GM13977 (cell line): ENCODE measurements at regions not wholly inside any gene's neighbourhood (a gene's known extent, or its start where the extent isn't known, plus 50 kb on each side); places are given as distances from the start of the nearest gene placed in this dataset.

ENCODE experiments used
- DNase-seq: peaks from one replicate; pipeline ENCODE4 v3.0.0; 2012; ENCODE audit warnings: low spot score
- in situ Hi-C: fragments of 300-500 bp; cut with MboI; formaldehyde crosslinking; loops from one replicate; pipeline ENCODE4 v1.12.0; 2022; ENCODE audit warnings: low sequenced_read_pairs, low pct_unique_long_range_greater_than_20kb, mixed read lengths, inconsistent platforms; ENCODE audit not compliant: unreplicated experiment
- TF ChIP-seq, protein P1 (sequence below): IDR thresholded peaks from 2 replicates; pipeline ENCODE4 v1.5.1; 2012; ENCODE audit warnings: mild to moderate bottlenecking, control low read depth; ENCODE audit not compliant: insufficient read depth; ENCODE audit errors: extremely low read depth, missing control alignments

DNA sequence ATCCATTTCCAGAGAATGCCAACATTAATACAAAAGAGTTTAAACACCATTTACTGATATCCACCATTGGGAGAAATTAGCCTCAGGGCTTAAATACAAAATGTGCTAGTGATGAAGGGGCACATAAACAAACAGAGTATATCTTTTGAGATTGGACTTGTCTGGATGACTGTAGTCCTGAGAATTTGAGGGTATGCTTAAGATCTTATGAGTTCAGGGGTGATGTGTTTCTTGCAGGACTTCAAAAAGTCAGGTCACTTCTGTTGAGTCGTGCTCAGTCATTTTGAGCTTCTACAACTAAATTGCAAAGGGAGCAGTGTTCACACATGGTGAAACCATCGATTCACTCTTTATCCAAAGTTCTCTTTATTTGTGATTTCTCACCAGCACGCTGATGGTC is 425.7 kb downstream of the ATP23 start:
- in situ Hi-C loops = loop anchor here (25.0 kb wide), 1 partner anchor 795 kb away; no protein-coding TSS in a partner anchor
- DNase-seq = no peak
- TF ChIP-seq, protein P1, sequence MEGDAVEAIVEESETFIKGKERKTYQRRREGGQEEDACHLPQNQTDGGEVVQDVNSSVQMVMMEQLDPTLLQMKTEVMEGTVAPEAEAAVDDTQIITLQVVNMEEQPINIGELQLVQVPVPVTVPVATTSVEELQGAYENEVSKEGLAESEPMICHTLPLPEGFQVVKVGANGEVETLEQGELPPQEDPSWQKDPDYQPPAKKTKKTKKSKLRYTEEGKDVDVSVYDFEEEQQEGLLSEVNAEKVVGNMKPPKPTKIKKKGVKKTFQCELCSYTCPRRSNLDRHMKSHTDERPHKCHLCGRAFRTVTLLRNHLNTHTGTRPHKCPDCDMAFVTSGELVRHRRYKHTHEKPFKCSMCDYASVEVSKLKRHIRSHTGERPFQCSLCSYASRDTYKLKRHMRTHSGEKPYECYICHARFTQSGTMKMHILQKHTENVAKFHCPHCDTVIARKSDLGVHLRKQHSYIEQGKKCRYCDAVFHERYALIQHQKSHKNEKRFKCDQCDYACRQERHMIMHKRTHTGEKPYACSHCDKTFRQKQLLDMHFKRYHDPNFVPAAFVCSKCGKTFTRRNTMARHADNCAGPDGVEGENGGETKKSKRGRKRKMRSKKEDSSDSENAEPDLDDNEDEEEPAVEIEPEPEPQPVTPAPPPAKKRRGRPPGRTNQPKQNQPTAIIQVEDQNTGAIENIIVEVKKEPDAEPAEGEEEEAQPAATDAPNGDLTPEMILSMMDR = no peak

DNA sequence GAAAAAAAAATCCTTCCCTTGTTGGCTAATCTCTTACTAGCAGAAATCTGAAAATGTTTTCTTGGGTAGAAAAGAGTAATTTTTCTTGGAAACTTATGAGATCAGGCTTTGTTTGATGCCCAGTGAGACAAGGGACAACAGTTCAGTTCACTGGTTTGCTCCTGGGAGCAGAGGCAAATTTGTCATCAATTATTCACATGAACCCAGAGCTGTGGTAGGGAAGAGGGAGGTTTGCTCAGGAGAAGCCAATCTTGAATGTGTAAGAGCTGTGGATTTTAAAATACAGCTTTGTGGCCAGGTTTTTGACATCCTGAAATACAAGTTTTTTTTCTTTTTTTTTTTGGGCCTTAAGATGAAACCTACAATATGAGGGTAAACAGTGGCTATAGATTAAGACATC is 426.6 kb downstream of the ATP23 start:
- no peak for DNase-seq
- in situ Hi-C loops = loop anchor here (25.0 kb wide), 1 partner anchor 794 kb away; no protein-coding TSS in a partner anchor
- TF ChIP-seq, protein P1 = no peak

DNA sequence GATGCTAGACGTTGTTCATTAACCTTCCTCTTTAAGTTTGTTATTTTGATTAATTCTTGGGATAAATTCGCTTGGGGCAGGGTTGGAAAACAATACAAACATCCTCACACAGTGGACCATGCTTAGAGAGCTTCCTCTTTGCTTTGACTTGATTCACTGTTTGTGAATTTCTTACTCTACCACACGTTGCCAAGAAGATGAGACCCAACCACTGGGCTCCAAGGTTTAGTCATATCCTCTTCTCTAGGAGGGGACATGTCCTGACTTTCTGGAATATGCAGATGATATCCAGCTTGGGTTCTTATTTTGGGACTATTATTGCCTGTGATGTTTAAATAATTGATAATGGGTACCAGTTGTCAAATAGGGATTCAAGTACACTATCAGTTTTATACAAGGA is 428.2 kb downstream of the ATP23 start:
- in situ Hi-C loops = loop anchor here (25.0 kb wide), 1 partner anchor 793 kb away; no protein-coding TSS in a partner anchor
- TF ChIP-seq, protein P1 = no peak
- DNase-seq = no peak

DNA sequence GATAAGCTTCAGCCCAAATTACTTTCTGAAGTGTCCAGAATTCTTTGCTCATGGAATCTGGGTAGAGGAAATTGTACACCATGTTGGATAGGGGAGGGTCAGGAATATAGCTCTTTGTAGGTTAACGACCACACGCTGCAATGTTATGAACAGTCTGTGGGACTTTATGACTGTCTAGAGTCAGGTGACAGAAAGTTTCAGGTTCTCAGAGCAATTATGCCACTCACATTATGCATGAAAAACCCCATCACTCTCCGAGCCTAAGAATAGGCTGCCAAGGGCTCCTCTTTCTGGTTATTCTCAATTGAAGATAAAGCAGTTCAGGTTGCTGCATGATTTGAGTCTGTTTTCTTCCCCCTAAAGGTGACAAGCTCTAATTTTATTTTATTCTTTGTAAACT is 430.9 kb downstream of the ATP23 start:
- DNase-seq = peak; percentile 18
- in situ Hi-C loops = loop anchor here (25.0 kb wide), 1 partner anchor 790 kb away; no protein-coding TSS in a partner anchor

DNA sequence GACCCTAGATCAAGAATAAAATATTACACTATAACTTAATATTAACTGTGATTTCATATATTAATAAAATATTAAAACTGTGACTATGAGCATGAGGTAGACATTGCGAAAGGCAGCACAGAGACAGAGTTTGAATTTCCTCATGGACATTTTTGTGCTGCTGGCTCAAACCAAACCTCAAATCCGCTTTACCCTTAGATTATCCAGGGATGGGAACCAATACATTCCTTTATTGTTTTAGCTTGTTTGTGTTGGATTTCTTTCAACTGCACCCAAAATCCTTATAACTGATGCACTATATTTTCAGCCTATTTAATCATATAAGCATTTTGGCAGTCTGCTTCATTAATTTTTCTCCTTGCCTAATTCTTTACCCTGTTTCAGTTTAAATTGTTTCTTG is 436.7 kb downstream of the ATP23 start:
- in situ Hi-C loops = no loop called here
- TF ChIP-seq, protein P1 = no peak

More for the DNA sequence above, 430.9 kb downstream of the ATP23 start:
- TF ChIP-seq, protein P1 = no peak

DNA sequence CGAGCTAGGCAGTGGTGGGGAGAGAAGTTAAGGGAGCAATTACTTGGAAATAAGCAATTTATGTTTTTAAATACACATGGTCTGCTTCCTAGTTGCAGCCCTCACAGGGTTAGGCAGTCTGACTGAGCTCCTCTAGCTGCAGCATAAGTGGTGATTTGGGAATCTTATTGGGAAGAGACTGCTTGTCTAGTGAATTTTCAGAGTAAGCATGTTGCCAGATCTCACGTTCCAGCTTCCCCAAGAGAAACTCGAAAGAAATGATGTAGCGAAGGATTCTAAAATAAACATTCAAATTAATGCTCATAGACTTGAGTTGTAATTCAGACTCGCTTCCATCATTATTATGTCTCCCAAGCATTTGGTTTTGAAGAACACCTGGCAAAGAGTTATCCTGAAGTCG is 440.2 kb downstream of the ATP23 start:
- no peak for DNase-seq
- in situ Hi-C loops = no loop called here
- TF ChIP-seq, protein P1 = no peak

More for the DNA sequence above, 436.7 kb downstream of the ATP23 start:
- DNase-seq = no peak
